ENCODE measurements at regions not wholly inside any gene's neighbourhood (a gene's known extent, or its start where the extent isn't known, plus 50 kb on each side); places are given as distances from the start of the nearest gene placed in this dataset.
"Not testable (repeated sequence)": the region's sequence is repeated elsewhere in the genome, so short reads cannot be mapped to it uniquely, and the experiment has no call there.

- no peak for FAIRE-seq
- POLR2A ChIA-PET = no interaction called here
- ATAC-seq = no peak
- DNase-seq (ENCODE audit: low read depth, low spot score) = no peak
- no peaks in the 10 kb centered on the region for H3K4me1 ChIP-seq (ENCODE audit: control insufficient read depth, insufficient read depth, low read length)
- TF ChIP-seq LARP7 (IDR thresholded peaks at IDR 0.05) = no peak
- TF ChIP-seq SUZ12 (IDR thresholded peaks at IDR 0.05; ENCODE audit: unreplicated experiment) = no peak
- no peak for TF ChIP-seq SP1 (IDR thresholded peaks at IDR 0.05; ENCODE audit: low read depth, low read length)
- TF ChIP-seq NFYB (IDR thresholded peaks at IDR 0.05; ENCODE audit: insufficient read depth, low read depth, low read length) = no peak
- no peak for TF ChIP-seq SKIL (IDR thresholded peaks at IDR 0.05; ENCODE audit: low read depth, poor library complexity, severe bottlenecking)
- TF ChIP-seq RUNX3 (IDR thresholded peaks at IDR 0.05; ENCODE audit: low read length) = no peak
- TF ChIP-seq MXI1 (IDR thresholded peaks at IDR 0.05; ENCODE audit: low read depth, low read length) = no peak
- TF ChIP-seq ZNF384 (IDR thresholded peaks at IDR 0.05; ENCODE audit: borderline replicate concordance, low read depth, low read length) = no peak
- TF ChIP-seq ZBED1 (IDR thresholded peaks at IDR 0.05; ENCODE audit: borderline replicate concordance) = no peak
- TF ChIP-seq EED (IDR thresholded peaks at IDR 0.05; ENCODE audit: low read depth) = no peak
- TF ChIP-seq ZNF622 (IDR thresholded peaks at IDR 0.05) = no peak
- no peak for TF ChIP-seq BCLAF1 (IDR thresholded peaks at IDR 0.05)
- TF ChIP-seq TAF1 (IDR thresholded peaks at IDR 0.05; ENCODE audit: borderline replicate concordance, low read depth, low read length) = no peak
- intact Hi-C loops (cut with micrococcal nuclease; ENCODE audit: unreplicated experiment) (no loop called here), in situ Hi-C loops (cut with MboI) (no loop called here)
- 44% methylated on average over 11 of the region's 11 CpGs for WGBS (ENCODE audit: insufficient coverage, insufficient replicate concordance, low lambda C conversion rate, missing lambda C conversion rate)
- H3K27me3 ChIP-seq (replicated peaks in 1 of 2; ENCODE audit: control insufficient read depth in 2 of 2, insufficient read depth in 2 of 2, low read length in 1 of 2) = no peaks in the 10 kb centered on the region
- H3K79me2 ChIP-seq (ENCODE audit: control insufficient read depth, insufficient read depth, low read length) = no peaks in the 10 kb centered on the region
- H3K9me3 ChIP-seq (replicated peaks; ENCODE audit: control insufficient read depth, insufficient read depth, low read length) = no peaks in the 10 kb centered on the region
- no peaks in the 10 kb centered on the region for H4K20me1 ChIP-seq (ENCODE audit: control insufficient read depth, insufficient read depth)
- SMC1A ChIA-PET (ENCODE audit: uncharacterized antibody, unreplicated experiment) = no interaction called here
- H3K9ac ChIP-seq (ENCODE audit: control insufficient read depth, insufficient read depth, low read length) = no peak overlapping the region
- BruUV-seq (replicated peaks) = no TSS peak
- H2AFZ ChIP-seq (ENCODE audit: control insufficient read depth, low read depth, low read length) = no peak overlapping the region
- CTCF ChIA-PET = no interaction called here
- no peak overlapping the region for H3K4me3 ChIP-seq
- H3K4me2 ChIP-seq (ENCODE audit: control insufficient read depth, insufficient read depth) = no peak overlapping the region
- RAD21 ChIA-PET (ENCODE audit: unreplicated experiment) = no interaction called here
- H3K27ac ChIP-seq (ENCODE audit: control insufficient read depth, insufficient read depth) = no peak overlapping the region
- H3K36me3 ChIP-seq (ENCODE audit: control insufficient read depth in 2 of 2, insufficient read depth in 2 of 2, low read length in 1 of 2) = no peaks in the 10 kb centered on the region
These were observed 95.6 kb downstream of the NPIPB11 start for GRCh38 chr16:29310852-29311314.

GRCh38 chr16:29310243-29310642, 96.3 kb downstream of the NPIPB11 start:
- H4K20me1 ChIP-seq (ENCODE audit: control insufficient read depth, insufficient read depth); H3K9me3 ChIP-seq (replicated peaks; ENCODE audit: control insufficient read depth, insufficient read depth, low read length); ATAC-seq; DNase-seq (ENCODE audit: low read depth, low spot score); CTCF ChIA-PET; H3K4me1 ChIP-seq (ENCODE audit: control insufficient read depth, insufficient read depth, low read length); H2AFZ ChIP-seq (ENCODE audit: control insufficient read depth, low read depth, low read length); RAD21 ChIA-PET (ENCODE audit: unreplicated experiment); H3K9ac ChIP-seq (ENCODE audit: control insufficient read depth, insufficient read depth, low read length); H3K27me3 ChIP-seq (replicated peaks in 1 of 2; ENCODE audit: control insufficient read depth in 2 of 2, insufficient read depth in 2 of 2, low read length in 1 of 2); BruUV-seq (replicated peaks); SMC1A ChIA-PET (ENCODE audit: uncharacterized antibody, unreplicated experiment); in situ Hi-C loops (cut with MboI); H3K27ac ChIP-seq (ENCODE audit: control insufficient read depth, insufficient read depth); POLR2A ChIA-PET; H3K79me2 ChIP-seq (ENCODE audit: control insufficient read depth, insufficient read depth, low read length); intact Hi-C loops (cut with micrococcal nuclease; ENCODE audit: unreplicated experiment); H3K4me2 ChIP-seq (ENCODE audit: control insufficient read depth, insufficient read depth); H3K4me3 ChIP-seq; FAIRE-seq; H3K36me3 ChIP-seq (ENCODE audit: control insufficient read depth in 2 of 2, insufficient read depth in 2 of 2, low read length in 1 of 2): not testable (repeated sequence)
- 54% methylated on average over 8 of the region's 9 CpGs for WGBS (ENCODE audit: insufficient coverage, insufficient replicate concordance, low lambda C conversion rate, missing lambda C conversion rate)

Measured in GM12878 (cell line).